Neural progenitor cell (in vitro differentiated cells): ENCODE measurements at regions not wholly inside any gene's neighbourhood (a gene's known extent, or its start where the extent isn't known, plus 50 kb on each side); places are given as distances from the start of the nearest gene placed in this dataset.
A peak's percentile ranks its signal among the peaks of the same experiment; 100 is the strongest.

Experiments
- DNase-seq: peaks from one replicate; pipeline ENCODE4 v3.0.0-alpha.2; 2016; ENCODE audit warnings: low spot score
- H2AFZ ChIP-seq: fragments of 200-600 bp; sonication (generic); replicated peaks from 2 replicates; pipeline ENCODE4 v1.6.1; 2016; ENCODE audit warnings: antibody characterized with exemption
- H3F3A ChIP-seq: fragments of 200-600 bp; sonication (generic); 2 replicates; pipeline ENCODE4 v1.6.1; 2016; ENCODE audit warnings: antibody characterized with exemption, low read depth
- H3K27ac ChIP-seq: fragments of 200-600 bp; sonication (generic); 2 replicates; pipeline ENCODE4 v1.5.1; 2016; ENCODE audit warnings: mild to moderate bottlenecking
- H3K27me3 ChIP-seq: fragments of 200-600 bp; sonication (generic); 2 replicates; pipeline ENCODE4 v1.6.1; 2016; ENCODE audit warnings: mild to moderate bottlenecking, moderate library complexity
- H3K36me3 ChIP-seq: fragments of 200-600 bp; sonication (generic); 2 replicates; pipeline ENCODE4 v1.5.1; 2016
- H3K4me1 ChIP-seq: fragments of 200-600 bp; sonication (generic); 2 replicates; pipeline ENCODE4 v1.6.1; 2016; ENCODE audit warnings: mixed run types
- H3K4me2 ChIP-seq: fragments of 200-600 bp; sonication (generic); 2 replicates; pipeline ENCODE4 v1.6.1; 2016
- H3K4me3 ChIP-seq: fragments of 200-600 bp; sonication (generic); 2 replicates; pipeline ENCODE4 v1.5.1; 2016
- H3K79me2 ChIP-seq: fragments of 200-600 bp; sonication (generic); 2 replicates; pipeline ENCODE4 v1.6.1; 2016; ENCODE audit warnings: low read depth
- H3K9ac ChIP-seq: fragments of 200-600 bp; sonication (generic); 2 replicates; pipeline ENCODE4 v1.6.1; 2016
- H3K9me3 ChIP-seq: fragments of 200-600 bp; sonication (generic); 2 replicates; pipeline ENCODE4 v1.5.1; 2016; ENCODE audit warnings: low read depth
- H4K20me1 ChIP-seq: fragments of 200-600 bp; sonication (generic); 2 replicates; pipeline ENCODE4 v1.6.1; 2016; ENCODE audit warnings: low read depth
- H3K27ac Mint-ChIP-seq: 3 replicates; pipeline ENCODE4 v1.8.0; 2021; ENCODE audit warnings: mixed read lengths
- H3K27me3 Mint-ChIP-seq: 2 replicates; pipeline ENCODE4 v1.8.0; 2022; ENCODE audit warnings: low read depth, mild to moderate bottlenecking, inconsistent platforms, moderate library complexity, mixed read lengths; ENCODE audit not compliant: insufficient read depth
- H3K36me3 Mint-ChIP-seq: 3 replicates; pipeline ENCODE4 v1.8.0; 2021; ENCODE audit warnings: mixed read lengths
- H3K4me1 Mint-ChIP-seq: 3 replicates; pipeline ENCODE4 v1.8.0; 2021; ENCODE audit warnings: mixed read lengths
- H3K4me3 Mint-ChIP-seq: 3 replicates; pipeline ENCODE4 v1.8.0; 2021; ENCODE audit warnings: mild to moderate bottlenecking, moderate library complexity, mixed read lengths
- H3K9me3 Mint-ChIP-seq: 3 replicates; pipeline ENCODE4 v1.8.0; 2020; ENCODE audit warnings: mixed read lengths
- EZH2 ChIP-seq: fragments of 200-600 bp; sonication (generic); IDR thresholded peaks from 2 replicates; pipeline ENCODE4 v1.6.1; 2017; ENCODE audit warnings: antibody characterized with exemption, mild to moderate bottlenecking, moderate library complexity
- EZH2phosphoT487 ChIP-seq: fragments of 200-600 bp; sonication (generic); IDR thresholded peaks from 2 replicates; pipeline ENCODE4 v1.6.1; 2017; ENCODE audit warnings: antibody characterized with exemption
- TF ChIP-seq, protein P1 (sequence below): fragments of 200-600 bp; sonication (generic); IDR thresholded peaks from 2 replicates; pipeline ENCODE4 v1.5.1; 2017; ENCODE audit warnings: antibody characterized with exemption, mild to moderate bottlenecking

DNA sequence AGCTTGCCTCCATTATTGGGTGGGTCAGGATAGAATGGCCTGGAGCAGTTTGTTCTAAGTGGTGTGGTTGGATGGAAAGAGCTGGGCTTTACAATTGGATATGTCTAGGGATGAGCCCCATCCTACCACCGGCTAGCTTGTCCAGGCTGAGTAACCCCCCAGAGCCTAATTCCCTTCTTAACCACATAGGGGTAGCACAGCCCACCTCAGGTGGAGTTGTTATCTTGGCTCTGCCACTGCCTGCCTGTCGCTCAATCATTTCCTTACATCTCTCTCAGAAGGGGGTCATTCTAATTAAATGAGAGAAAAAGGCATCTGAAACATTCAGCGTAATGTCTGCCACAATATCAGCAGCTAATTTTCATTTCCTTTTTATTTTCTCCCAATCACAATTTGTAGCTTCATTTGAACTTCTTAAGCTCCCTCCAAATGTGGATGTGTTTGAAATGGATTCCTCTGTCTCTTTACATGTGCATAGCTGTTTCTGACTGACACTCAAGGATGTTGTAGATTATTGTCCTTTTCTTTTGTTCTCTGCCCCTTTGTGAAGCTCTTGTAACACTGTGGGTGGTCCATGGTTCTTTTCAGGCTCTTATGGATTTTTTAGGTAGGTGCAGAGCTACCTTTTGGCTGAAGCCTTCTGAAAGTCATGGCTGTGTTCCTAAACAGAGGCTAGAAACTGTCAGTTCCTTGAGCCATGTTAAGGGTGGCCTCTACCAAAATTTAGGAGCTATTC, 383.1 kb upstream of the KLF4 start:
- no peaks in the 10 kb centered on the region for H3K36me3 Mint-ChIP-seq
- no peaks in the 10 kb centered on the region for H4K20me1 ChIP-seq
- H3F3A ChIP-seq: peaks cover 9% of the 10 kb centered on the region
- TF ChIP-seq, protein P1, sequence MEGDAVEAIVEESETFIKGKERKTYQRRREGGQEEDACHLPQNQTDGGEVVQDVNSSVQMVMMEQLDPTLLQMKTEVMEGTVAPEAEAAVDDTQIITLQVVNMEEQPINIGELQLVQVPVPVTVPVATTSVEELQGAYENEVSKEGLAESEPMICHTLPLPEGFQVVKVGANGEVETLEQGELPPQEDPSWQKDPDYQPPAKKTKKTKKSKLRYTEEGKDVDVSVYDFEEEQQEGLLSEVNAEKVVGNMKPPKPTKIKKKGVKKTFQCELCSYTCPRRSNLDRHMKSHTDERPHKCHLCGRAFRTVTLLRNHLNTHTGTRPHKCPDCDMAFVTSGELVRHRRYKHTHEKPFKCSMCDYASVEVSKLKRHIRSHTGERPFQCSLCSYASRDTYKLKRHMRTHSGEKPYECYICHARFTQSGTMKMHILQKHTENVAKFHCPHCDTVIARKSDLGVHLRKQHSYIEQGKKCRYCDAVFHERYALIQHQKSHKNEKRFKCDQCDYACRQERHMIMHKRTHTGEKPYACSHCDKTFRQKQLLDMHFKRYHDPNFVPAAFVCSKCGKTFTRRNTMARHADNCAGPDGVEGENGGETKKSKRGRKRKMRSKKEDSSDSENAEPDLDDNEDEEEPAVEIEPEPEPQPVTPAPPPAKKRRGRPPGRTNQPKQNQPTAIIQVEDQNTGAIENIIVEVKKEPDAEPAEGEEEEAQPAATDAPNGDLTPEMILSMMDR: peak; percentile 33
- TF ChIP-seq EZH2phosphoT487 (no peak), EZH2 (no peak)
- peak; percentile 61 for DNase-seq
- H3K4me2 ChIP-seq: peak overlapping the region; percentile 4
- no peaks in the 10 kb centered on the region for H3K79me2 ChIP-seq
- no peaks in the 10 kb centered on the region for H3K9me3 ChIP-seq
- H3K27me3 Mint-ChIP-seq: peaks cover 6% of the 10 kb centered on the region
- no peaks in the 10 kb centered on the region for H3K9me3 Mint-ChIP-seq
- H3K27ac ChIP-seq: no peak overlapping the region
- H2AFZ ChIP-seq: no peak overlapping the region
- no peaks in the 10 kb centered on the region for H3K36me3 ChIP-seq
- H3K4me1 ChIP-seq: peaks cover 11% of the 10 kb centered on the region
- H3K4me3 Mint-ChIP-seq: no peak overlapping the region
- H3K9ac ChIP-seq: no peak overlapping the region
- no peaks in the 10 kb centered on the region for H3K27me3 ChIP-seq
- H3K4me1 Mint-ChIP-seq: peaks cover 9% of the 10 kb centered on the region
- no peak overlapping the region for H3K4me3 ChIP-seq
- no peak overlapping the region for H3K27ac Mint-ChIP-seq

DNA sequence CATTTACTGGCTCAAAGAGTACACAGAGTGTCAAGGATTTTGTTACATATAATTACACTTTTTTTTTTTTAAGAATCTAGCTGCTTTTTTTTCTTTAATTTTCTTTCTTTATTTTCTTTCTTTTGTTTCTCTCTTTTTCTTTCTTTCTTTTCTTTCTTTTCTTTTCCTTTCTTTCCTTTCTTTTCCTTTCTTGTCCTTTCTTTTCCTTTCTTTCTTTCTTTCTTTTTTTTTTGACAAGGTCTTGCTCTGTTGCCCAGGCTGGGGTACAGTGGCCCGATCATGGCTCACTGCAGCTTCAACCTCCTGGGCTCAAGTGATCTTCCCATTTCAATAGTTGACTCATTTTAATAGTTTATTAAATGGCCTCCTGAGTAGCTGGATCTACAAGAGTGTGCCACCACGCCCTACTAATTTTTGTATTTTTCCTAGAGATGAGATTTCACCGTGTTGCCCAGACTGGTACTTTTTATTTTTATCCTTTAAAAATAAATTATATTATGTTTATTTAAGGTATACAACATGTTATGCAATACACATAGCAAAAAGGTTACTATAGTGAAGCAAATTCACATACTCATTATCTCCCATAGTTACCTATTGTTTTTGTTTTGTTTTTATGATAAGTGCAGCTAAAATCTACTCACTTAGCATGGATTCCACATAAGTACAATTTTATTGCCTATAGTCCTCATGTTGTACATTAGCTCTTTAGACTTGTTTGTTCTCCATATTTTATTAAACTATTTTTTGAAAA, 381.5 kb upstream of the KLF4 start:
- no peak for DNase-seq
- no peaks in the 10 kb centered on the region for H3K36me3 ChIP-seq
- Mint-ChIP-seq H3K4me1 (peaks cover 9% of the 10 kb centered on the region), H3K4me3 (no peak overlapping the region), H3K27ac (no peak overlapping the region), H3K27me3 (peaks cover 6% of the 10 kb centered on the region), H3K36me3 (no peaks in the 10 kb centered on the region), H3K9me3 (no peaks in the 10 kb centered on the region)
- peaks cover 9% of the 10 kb centered on the region for H3F3A ChIP-seq
- H3K79me2 ChIP-seq: no peaks in the 10 kb centered on the region
- peaks cover 11% of the 10 kb centered on the region for H3K4me1 ChIP-seq
- H3K4me3 ChIP-seq: no peak overlapping the region
- no peaks in the 10 kb centered on the region for H4K20me1 ChIP-seq
- H3K27me3 ChIP-seq: no peaks in the 10 kb centered on the region
- H3K27ac ChIP-seq: no peak overlapping the region
- no peak overlapping the region for H3K4me2 ChIP-seq
- H3K9me3 ChIP-seq: no peaks in the 10 kb centered on the region
- no peak overlapping the region for H3K9ac ChIP-seq
- H2AFZ ChIP-seq: no peak overlapping the region
- TF ChIP-seq EZH2phosphoT487 (no peak), EZH2 (no peak)
- TF ChIP-seq, protein P1: no peak

DNA sequence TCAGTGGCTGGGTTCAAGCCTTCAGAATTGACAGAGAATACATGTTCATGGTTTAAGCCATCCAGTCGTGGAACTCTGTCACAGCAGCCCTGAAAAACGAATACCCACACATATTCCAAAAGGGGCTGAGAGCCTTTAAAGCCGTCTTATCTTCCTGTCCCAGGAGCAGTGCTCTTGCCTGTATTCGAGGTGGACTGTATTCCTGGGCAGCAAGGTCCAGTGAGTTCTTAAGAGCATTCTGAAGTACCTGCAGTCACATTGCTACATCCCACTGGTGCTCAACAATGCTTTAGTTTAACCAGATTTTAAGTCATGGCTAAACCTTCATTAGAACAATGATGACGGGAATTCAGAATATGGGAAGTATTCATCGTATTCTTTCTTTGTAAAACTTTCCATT, 380.7 kb upstream of the KLF4 start:
- H3K36me3 ChIP-seq: no peaks in the 10 kb centered on the region
- TF ChIP-seq, protein P1: no peak
- TF ChIP-seq EZH2 (no peak), EZH2phosphoT487 (no peak)
- no peak overlapping the region for H3K27ac ChIP-seq
- DNase-seq: no peak
- H3K9me3 Mint-ChIP-seq: no peaks in the 10 kb centered on the region
- H3K9ac ChIP-seq: no peak overlapping the region
- no peak overlapping the region for H2AFZ ChIP-seq
- H3K27me3 Mint-ChIP-seq: peaks cover 3% of the 10 kb centered on the region
- no peak overlapping the region for H3K27ac Mint-ChIP-seq
- H3K4me3 Mint-ChIP-seq: no peak overlapping the region
- no peaks in the 10 kb centered on the region for H3K9me3 ChIP-seq
- H4K20me1 ChIP-seq: no peaks in the 10 kb centered on the region
- H3K36me3 Mint-ChIP-seq: no peaks in the 10 kb centered on the region
- H3K4me1 Mint-ChIP-seq: peaks cover 9% of the 10 kb centered on the region
- H3K27me3 ChIP-seq: no peaks in the 10 kb centered on the region
- no peak overlapping the region for H3K4me2 ChIP-seq
- peaks cover 11% of the 10 kb centered on the region for H3K4me1 ChIP-seq
- no peaks in the 10 kb centered on the region for H3K79me2 ChIP-seq
- peaks cover 9% of the 10 kb centered on the region for H3F3A ChIP-seq
- no peak overlapping the region for H3K4me3 ChIP-seq
